Heart left ventricle (tissue), 13 donors: ENCODE measurements at regions not wholly inside any gene's neighbourhood (a gene's known extent, or its start where the extent isn't known, plus 50 kb on each side); places are given as distances from the start of the nearest gene placed in this dataset.

Experiments
- POLR2A ChIP-seq, 2 donors: fragments of 450-650 bp; IDR thresholded peaks; one replicate each; pipeline ENCODE4 v1.6.1; 2017; ENCODE audit warnings: antibody characterized with exemption in 2 of 2, mild to moderate bottlenecking in 2 of 2, moderate library complexity in 2 of 2
- TF ChIP-seq, protein P1 (sequence below), 12 donors: fragments of 200-600 bp; sonication (generic) in 4 of 12; IDR thresholded peaks; one replicate each; pipeline versions ENCODE4 v1.5.0 to v1.8.0; 2018 to 2022; ENCODE audit warnings: antibody characterized with exemption in 12 of 12, mild to moderate bottlenecking in 5 of 12
- donor health status: ischemic (EF 13 %, LVEDD 7.1; RV severe dilation, severe dysfunction).
- donor health status: DM: no; HTN: yes; CAD: no.
- donor health status: DM: no; HTN: no; CAD: no.
- donor health status: ischemic (EF 25% LVEDD 6.9; RV normal size, moderate dysfunction).
- donor health status: ischemic (EF 25% LVEDD 5.7; RV mildly dilated, moderate dysfunction).
- donor health status: ischemic (EF 35%, LVEDD 5.7; RV mildly dilated, moderate dysfunction).
- donor health status: nonischemic (EF 11% LVEDD 7.7; RV severe dilation, severe dysfunction).
- donor health status: DM: yes; HTN: yes; CAD: no.
- donor health status: PGD.
- donor health status: ischemic (EF 29% LVEDD 5.4; RV normal size, mild dysfunction).
- donor health status: nonischemic (EF 23%, LVEDD 6.1; RV moderate dilation, normal function).

DNA sequence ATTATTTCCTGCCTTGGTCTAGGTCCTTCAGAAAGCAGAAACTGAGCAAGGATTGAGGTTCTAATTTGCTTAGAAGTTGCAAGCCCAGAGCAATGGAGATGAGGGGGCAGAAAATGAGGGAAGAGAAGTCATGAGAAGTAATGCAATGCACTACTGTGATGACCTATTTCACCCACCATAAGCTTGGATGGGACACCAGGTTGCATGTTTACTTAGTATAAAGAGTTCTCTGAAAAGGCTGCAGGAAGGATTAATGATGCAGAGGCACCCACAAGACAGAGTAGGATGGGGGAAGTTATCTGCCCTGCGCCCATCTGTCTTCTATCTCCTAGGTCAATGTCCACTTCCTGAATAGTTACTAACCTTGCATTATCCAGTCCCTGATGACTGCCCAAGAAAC lies 84.8 kb upstream of the SNRK start:
- TF ChIP-seq, protein P1, sequence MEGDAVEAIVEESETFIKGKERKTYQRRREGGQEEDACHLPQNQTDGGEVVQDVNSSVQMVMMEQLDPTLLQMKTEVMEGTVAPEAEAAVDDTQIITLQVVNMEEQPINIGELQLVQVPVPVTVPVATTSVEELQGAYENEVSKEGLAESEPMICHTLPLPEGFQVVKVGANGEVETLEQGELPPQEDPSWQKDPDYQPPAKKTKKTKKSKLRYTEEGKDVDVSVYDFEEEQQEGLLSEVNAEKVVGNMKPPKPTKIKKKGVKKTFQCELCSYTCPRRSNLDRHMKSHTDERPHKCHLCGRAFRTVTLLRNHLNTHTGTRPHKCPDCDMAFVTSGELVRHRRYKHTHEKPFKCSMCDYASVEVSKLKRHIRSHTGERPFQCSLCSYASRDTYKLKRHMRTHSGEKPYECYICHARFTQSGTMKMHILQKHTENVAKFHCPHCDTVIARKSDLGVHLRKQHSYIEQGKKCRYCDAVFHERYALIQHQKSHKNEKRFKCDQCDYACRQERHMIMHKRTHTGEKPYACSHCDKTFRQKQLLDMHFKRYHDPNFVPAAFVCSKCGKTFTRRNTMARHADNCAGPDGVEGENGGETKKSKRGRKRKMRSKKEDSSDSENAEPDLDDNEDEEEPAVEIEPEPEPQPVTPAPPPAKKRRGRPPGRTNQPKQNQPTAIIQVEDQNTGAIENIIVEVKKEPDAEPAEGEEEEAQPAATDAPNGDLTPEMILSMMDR (IDR thresholded peaks at IDR 0.05), result no peak
- no peak for TF ChIP-seq POLR2A (IDR thresholded peaks at IDR 0.05)
